ENCODE measurements at regions not wholly inside any gene's neighbourhood (a gene's known extent, or its start where the extent isn't known, plus 50 kb on each side); places are given as distances from the start of the nearest gene placed in this dataset.

DNA sequence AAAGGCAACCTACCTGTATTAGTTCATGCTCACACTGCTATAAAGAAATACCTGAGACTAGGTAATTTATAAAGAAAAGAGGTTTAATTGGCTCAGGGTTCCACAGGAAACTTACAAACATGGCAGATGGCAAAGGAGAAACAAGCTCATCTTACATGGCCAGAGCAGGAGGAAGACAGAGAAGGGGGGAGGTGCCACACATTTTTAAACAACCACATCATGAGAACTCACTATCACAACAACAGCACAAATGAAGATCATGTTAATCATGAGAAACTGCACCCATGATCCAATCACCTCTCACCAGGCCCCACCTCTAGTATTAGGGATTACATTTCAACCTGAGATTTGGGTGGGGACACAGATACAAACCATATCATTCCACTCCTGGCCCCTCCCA lies 90.6 kb upstream of the KCTD3 start:
- TF ChIP-seq, protein P1, sequence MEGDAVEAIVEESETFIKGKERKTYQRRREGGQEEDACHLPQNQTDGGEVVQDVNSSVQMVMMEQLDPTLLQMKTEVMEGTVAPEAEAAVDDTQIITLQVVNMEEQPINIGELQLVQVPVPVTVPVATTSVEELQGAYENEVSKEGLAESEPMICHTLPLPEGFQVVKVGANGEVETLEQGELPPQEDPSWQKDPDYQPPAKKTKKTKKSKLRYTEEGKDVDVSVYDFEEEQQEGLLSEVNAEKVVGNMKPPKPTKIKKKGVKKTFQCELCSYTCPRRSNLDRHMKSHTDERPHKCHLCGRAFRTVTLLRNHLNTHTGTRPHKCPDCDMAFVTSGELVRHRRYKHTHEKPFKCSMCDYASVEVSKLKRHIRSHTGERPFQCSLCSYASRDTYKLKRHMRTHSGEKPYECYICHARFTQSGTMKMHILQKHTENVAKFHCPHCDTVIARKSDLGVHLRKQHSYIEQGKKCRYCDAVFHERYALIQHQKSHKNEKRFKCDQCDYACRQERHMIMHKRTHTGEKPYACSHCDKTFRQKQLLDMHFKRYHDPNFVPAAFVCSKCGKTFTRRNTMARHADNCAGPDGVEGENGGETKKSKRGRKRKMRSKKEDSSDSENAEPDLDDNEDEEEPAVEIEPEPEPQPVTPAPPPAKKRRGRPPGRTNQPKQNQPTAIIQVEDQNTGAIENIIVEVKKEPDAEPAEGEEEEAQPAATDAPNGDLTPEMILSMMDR (IDR thresholded peaks at IDR 0.05; ENCODE audit: low read depth, low read length): no peak
- DNase-seq (ENCODE audit: extremely low read depth, low read depth): no peak

DNA sequence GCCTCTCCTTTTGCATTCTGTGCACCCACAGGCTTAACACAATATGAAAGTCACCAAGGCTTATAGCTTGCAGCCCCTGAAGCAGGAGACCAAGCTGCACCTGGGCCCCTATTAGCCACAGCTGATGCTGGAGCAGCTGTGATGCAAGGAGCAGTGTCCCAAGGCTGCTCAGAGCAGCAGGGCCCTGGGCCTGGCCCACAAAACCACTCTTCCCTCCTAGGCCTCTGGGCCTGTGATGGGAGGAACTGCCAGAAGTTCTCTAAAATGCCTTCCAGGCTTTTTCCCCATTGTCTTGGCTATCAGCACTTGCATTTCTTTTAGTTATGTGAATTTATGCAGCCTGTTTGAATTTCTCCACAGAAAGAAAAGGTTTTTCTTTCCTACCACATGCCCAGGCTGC lies 89.5 kb upstream of the KCTD3 start:
- TF ChIP-seq, protein P1 (IDR thresholded peaks at IDR 0.05; ENCODE audit: low read depth, low read length): no peak
- no peak for DNase-seq (ENCODE audit: extremely low read depth, low read depth)

DNA sequence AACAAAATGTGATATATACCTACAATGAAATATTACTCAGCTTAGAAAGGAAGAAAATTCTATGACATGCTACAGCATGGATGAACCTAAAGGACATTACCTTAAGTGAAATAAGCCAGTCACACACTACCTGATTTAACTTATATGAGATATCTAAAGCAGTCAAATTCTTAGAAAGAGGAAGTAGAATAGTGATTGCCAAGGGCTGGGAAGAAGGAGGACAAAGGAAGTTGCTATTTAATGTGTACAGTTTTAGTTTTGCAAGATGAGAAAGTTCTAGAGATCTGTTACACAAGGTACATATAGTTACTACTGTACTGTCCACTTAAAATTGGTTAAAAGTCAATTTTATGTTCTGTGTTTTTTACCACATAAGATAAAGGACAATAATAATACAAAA lies 87.5 kb upstream of the KCTD3 start:
- TF ChIP-seq, protein P1 (IDR thresholded peaks at IDR 0.05; ENCODE audit: low read depth, low read length): no peak
- DNase-seq (ENCODE audit: extremely low read depth, low read depth): no peak

DNA sequence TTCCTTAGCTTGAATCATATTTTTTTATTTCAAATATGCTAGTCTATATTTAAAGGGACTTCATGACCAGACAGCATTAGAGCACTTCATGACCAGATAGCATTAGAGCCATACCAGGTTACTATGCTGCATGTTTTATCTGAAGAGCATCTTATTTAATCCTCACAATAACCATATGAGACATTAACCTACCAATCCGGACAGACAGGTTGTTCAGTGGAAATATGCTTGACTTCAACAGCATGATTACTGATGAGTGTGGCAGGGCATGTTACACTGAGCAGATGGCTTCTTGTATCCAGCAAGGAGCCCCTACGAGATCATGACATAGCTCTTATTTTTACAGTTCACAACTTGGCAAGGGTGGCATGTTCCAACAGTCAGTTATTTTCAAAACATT lies 85.0 kb upstream of the KCTD3 start:
- DNase-seq (ENCODE audit: extremely low read depth, low read depth): no peak
- TF ChIP-seq, protein P1 (IDR thresholded peaks at IDR 0.05; ENCODE audit: low read depth, low read length): no peak

DNA sequence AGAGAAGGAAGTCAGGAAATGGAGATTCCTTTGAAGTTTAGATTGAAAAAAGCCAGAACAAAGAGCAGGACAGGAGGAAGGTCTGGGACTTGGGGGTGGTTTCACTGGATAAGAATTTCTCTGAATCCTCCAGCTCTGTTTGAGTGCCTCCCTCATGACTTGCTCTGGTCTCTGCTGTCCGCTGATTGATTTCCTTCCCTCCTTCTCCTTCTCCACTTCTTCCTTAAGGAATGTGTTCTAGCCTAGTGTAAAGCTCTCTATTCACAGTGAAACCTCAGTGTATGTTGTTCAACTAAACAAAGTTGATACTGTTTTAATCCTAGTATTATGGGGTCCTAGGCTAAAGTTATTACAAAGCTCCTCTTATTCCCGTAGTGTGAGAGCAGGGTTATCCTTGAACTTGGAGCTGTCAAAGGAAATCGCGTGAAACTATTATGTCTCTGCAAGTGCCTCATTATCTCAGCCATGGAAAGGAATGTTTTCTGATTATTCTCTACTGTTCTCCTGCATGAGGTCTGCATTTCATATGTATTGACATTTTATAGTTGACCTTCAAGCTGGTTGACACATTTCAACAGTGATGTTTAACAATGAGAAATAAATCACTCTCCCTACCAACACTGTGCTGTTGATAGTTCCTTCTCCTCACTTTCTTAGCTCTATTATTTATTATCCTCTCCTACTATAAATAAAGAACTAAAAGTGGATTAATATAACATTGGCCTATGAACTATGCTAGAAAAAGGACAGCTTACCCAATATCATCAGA lies 82.7 kb upstream of the KCTD3 start:
- TF ChIP-seq, protein P1 (IDR thresholded peaks at IDR 0.05; ENCODE audit: low read depth, low read length): no peak
- no peak for DNase-seq (ENCODE audit: extremely low read depth, low read depth)

DNA sequence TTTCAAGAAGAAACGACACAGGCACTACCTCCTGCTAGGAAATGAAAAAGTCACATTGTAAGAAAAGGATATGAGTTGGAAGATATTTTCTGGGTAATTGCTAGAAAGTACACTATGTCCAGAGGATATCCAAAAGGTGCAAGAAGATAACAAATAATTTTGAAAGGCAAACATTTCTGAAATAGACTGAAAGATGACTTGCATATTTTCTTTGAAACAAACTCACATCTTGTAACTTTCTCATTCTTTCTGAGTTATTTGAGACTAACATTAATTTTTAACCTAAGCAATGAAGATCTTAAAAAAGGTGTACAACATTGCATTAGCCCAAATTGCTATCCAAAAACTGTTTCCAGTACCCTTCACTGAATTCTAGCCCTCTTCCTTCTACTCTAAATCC lies 79.6 kb upstream of the KCTD3 start:
- TF ChIP-seq, protein P1 (IDR thresholded peaks at IDR 0.05; ENCODE audit: low read depth, low read length): no peak

DNA sequence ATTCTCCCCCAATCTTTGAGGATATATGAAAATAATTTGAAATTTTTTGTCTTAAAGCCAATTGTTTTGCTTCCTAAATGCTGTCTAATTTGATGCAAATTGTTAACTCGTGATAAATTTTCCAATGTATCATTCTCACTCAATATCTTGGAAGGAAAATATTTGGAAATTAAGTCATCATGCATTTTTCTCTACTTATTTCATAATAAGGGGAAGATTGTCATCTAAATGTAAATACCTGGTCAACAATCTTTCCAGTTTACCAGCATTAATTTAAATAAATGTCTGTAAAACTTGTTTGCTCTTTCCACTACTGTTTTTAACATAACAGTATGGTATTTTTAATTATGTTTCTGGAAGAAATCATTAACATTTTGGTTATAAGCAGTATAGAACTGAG lies 78.3 kb upstream of the KCTD3 start:
- TF ChIP-seq, protein P1 (IDR thresholded peaks at IDR 0.05; ENCODE audit: low read depth, low read length): no peak
- DNase-seq (ENCODE audit: extremely low read depth, low read depth): no peak

More for the DNA sequence above, 79.6 kb upstream of the KCTD3 start:
- DNase-seq (ENCODE audit: extremely low read depth, low read depth): no peak

Data from AG09319 (cell line).